Kidney (tissue), 13 donors: ENCODE measurements at regions not wholly inside any gene's neighbourhood (a gene's known extent, or its start where the extent isn't known, plus 50 kb on each side); places are given as distances from the start of the nearest gene placed in this dataset.
"Not testable (repeated sequence)": the region's sequence is repeated elsewhere in the genome, so short reads cannot be mapped to it uniquely, and the experiment has no call there.

ENCODE experiments used
- DNase-seq, 5 donors: peaks; one replicate each; pipeline ENCODE4 v3.0.0-alpha.2; 2013 to 2020
- FAIRE-seq: peaks from 2 replicates; lab custom pipeline; 2012; peaks lifted over from hg19 to GRCh38; lab: Jason Lieb, UNC
- H3K27ac ChIP-seq, 2 donors: one replicate each; pipeline ENCODE4 v1.7.0; 2013; ENCODE audit warnings: low read depth in 2 of 2, low read length in 2 of 2, inconsistent platforms in 1 of 2
- H3K27me3 ChIP-seq: one replicate; pipeline ENCODE4 v1.7.1; 2013; ENCODE audit warnings: low read length, inconsistent platforms; ENCODE audit not compliant: control insufficient read depth, insufficient read depth
- H3K36me3 ChIP-seq, 3 donors: one replicate each; pipeline versions ENCODE4 v1.7.0 to v1.7.1; 2013; ENCODE audit warnings: low read length in 3 of 3, control low read depth in 1 of 3, inconsistent platforms in 1 of 3; ENCODE audit not compliant: insufficient read depth in 3 of 3, control insufficient read depth in 2 of 3
- H3K4me1 ChIP-seq, 3 donors: one replicate each; pipeline versions ENCODE4 v1.7.0 to v1.7.1; 2013; ENCODE audit warnings: low read length in 3 of 3, inconsistent platforms in 1 of 3, low read depth in 1 of 3; ENCODE audit not compliant: control insufficient read depth in 2 of 3, insufficient read depth in 2 of 3
- H3K4me3 ChIP-seq, 3 donors: one replicate each; pipeline versions ENCODE4 v1.7.0 to v1.8.1; 2013; ENCODE audit warnings: low read length in 3 of 3, control low read depth in 1 of 3, inconsistent platforms in 1 of 3
- H3K9ac ChIP-seq, 3 donors: one replicate each; pipeline versions ENCODE4 v1.7.0 to v1.7.1; 2013; ENCODE audit warnings: low read length in 3 of 3, control low read depth in 1 of 3, inconsistent platforms in 1 of 3
- H3K9me3 ChIP-seq, 3 donors: one replicate each; pipeline versions ENCODE4 v1.7.0 to v1.7.1; 2013; ENCODE audit warnings: low read length in 3 of 3, control low read depth in 1 of 3, inconsistent platforms in 1 of 3; ENCODE audit not compliant: control insufficient read depth in 2 of 3, insufficient read depth in 1 of 3
- intact Hi-C: fragments of 100-400 bp; cut with DNase I; formaldehyde crosslinking; loops from one replicate; pipeline ENCODE4 v1.11.1; 2022
- TF ChIP-seq, protein P1 (sequence below): IDR thresholded peaks from 3 replicates; pipeline ENCODE4 v1.5.1; 2012; ENCODE audit warnings: mild to moderate bottlenecking, moderate library complexity, borderline replicate concordance; ENCODE audit not compliant: insufficient read depth; ENCODE audit errors: extremely low read depth
- donor health status: control.
- donor health status: control.
- donor health status: control.
- donor health status: control.
- donor health status: control.
- donor health status: DM: yes; HTN: yes; CAD: no.
- donor health status: Normal renal cell carcinoma (clear cell type).

DNA sequence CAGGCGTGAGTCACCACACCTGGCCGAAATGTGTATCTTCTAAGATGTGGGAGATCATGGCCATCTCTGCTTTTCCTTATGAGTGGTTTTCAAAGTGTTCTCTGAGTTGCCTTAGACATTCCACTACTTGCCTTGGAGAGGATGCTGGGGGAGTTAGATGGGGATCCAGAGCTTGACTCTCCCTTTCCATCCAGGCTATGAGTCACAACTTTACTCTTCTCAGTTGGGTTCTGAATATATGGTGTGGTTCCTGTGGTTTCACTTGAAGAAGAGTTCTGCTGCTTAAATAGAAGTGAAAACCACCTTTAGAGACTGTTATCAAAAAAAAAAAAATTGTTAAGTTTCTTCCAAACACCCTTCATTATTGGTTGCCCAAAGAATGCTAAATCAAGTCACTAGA lies 217.6 kb downstream of the ZNF608 start:
- no peaks in the 10 kb centered on the region for H3K9me3 ChIP-seq
- TF ChIP-seq, protein P1, sequence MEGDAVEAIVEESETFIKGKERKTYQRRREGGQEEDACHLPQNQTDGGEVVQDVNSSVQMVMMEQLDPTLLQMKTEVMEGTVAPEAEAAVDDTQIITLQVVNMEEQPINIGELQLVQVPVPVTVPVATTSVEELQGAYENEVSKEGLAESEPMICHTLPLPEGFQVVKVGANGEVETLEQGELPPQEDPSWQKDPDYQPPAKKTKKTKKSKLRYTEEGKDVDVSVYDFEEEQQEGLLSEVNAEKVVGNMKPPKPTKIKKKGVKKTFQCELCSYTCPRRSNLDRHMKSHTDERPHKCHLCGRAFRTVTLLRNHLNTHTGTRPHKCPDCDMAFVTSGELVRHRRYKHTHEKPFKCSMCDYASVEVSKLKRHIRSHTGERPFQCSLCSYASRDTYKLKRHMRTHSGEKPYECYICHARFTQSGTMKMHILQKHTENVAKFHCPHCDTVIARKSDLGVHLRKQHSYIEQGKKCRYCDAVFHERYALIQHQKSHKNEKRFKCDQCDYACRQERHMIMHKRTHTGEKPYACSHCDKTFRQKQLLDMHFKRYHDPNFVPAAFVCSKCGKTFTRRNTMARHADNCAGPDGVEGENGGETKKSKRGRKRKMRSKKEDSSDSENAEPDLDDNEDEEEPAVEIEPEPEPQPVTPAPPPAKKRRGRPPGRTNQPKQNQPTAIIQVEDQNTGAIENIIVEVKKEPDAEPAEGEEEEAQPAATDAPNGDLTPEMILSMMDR: no peak
- H3K4me1 ChIP-seq: peaks cover 0 to 12% (median 0%) of the 10 kb centered on the region in 3 donors
- DNase-seq (no peak), FAIRE-seq (no peak)
- no peak overlapping the region for H3K9ac ChIP-seq
- H3K36me3 ChIP-seq: no peaks in the 10 kb centered on the region
- no peak overlapping the region for H3K4me3 ChIP-seq
- H3K27ac ChIP-seq: no peak overlapping the region
- H3K27me3 ChIP-seq: no peaks in the 10 kb centered on the region
- intact Hi-C loops: no loop called here

DNA sequence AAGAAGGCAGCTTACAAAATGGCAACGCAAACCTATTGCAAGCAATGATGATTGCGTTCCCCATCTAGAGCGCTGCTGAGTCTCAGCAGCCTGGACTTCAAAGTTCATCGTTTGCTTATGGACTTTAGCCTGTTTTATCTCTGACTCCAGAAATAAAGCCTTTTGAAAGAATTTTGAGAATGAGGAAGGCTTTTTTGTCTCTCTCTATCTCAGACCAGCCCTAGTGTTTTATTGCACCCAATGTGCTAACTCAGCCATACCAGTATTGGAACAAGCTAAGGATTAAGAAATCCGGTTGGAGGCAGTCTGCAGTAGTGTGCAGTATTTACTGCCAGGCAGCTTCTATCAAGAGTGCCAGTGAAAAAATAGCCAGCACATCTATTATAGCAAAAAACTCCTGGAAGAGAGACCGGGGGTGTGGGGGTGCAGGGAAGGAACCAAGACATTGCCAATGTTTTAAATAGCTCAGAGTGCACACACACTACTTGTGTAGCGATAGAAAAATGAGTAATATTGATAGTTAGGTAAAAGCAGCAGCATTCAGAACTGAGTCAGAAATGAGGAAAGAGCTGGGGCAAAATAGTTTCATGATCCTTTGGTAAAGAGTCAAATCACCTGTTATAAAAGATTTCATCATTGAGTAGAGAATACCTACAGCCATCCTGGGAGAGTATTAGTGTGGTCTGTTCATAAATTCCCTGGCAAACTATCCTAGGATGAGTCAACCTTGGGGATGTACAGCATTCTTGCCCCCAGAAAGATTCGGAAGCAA lies 219.0 kb downstream of the ZNF608 start:
- FAIRE-seq (peak; percentile 11), DNase-seq (peak in 2 of 5 donors; percentile 34 to 47)
- no peaks in the 10 kb centered on the region for H3K9me3 ChIP-seq
- TF ChIP-seq, protein P1: no peak
- H3K4me3 ChIP-seq: no peak overlapping the region
- no peak overlapping the region for H3K9ac ChIP-seq
- H3K36me3 ChIP-seq: no peaks in the 10 kb centered on the region
- peaks cover 0 to 12% (median 2%) of the 10 kb centered on the region in 3 donors for H3K4me1 ChIP-seq
- intact Hi-C loops: no loop called here
- no peaks in the 10 kb centered on the region for H3K27me3 ChIP-seq
- H3K27ac ChIP-seq: no peak overlapping the region

DNA sequence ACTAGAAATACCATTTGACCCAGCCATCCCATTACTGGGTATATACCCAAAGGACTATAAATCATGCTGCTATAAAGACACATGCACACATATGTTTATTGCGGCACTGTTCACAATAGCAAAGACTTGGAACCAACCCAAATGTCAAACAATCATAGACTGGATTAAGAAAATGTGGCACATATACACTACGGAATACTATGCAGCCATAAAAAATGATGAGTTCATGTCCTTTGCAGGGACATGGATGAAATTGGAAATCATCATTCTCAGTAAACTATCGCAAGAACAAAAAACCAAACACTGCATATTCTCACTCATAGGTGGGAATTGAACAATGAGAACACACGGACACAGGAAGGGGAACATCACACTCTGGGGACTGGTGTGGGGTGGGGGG lies 220.4 kb downstream of the ZNF608 start:
- H3K9me3 ChIP-seq, H3K4me3 ChIP-seq, FAIRE-seq, H3K36me3 ChIP-seq, intact Hi-C loops, DNase-seq, H3K27ac ChIP-seq, H3K9ac ChIP-seq, H3K27me3 ChIP-seq: not testable (repeated sequence)
- H3K4me1 ChIP-seq: peaks cover 0 to 12% (median 2%) of the 10 kb centered on the region in 3 donors

DNA sequence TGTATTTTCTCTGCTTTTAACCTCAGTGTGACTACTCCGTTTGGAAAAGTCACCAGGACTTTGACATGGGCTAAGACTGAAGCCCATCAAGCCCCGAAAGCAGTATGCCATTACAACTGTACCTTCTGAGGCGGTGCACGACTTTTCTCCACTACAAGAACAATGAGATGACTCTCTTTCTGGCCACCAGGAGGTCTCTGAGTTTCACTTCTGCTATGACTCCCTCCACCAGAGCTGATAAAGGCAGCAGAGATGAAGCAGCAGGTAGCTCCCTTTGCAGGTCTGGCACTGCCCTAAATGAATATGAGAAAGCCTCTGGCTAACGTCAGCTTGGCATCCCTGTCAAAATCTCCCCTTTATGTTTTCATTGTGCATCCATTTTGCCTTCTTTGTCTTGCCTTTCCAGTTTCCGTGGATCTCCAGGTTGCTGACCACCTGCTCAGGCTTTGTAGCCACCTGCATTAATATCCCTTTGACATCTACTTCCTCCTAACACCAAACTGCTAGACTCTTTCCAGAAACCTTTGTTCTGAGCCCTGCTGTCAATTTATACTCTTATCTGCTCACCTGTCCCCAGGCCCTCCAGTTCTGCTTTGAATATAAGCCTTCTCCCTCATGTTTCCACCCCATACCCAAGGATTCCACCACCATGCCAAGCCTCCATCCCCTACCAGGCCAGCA lies 221.7 kb downstream of the ZNF608 start:
- Histone ChIP-seq H3K27me3 (no peaks in the 10 kb centered on the region), H3K9ac (no peak overlapping the region), H3K27ac (no peak overlapping the region), H3K9me3 (no peaks in the 10 kb centered on the region), H3K4me3 (no peak overlapping the region), H3K4me1 (peaks cover 0 to 12% (median 2%) of the 10 kb centered on the region in 3 donors), H3K36me3 (no peaks in the 10 kb centered on the region)
- TF ChIP-seq, protein P1: no peak
- DNase-seq (no peak), FAIRE-seq (no peak)
- intact Hi-C loops: no loop called here
